ENCODE measurements at regions not wholly inside any gene's neighbourhood (a gene's known extent, or its start where the extent isn't known, plus 50 kb on each side); places are given as distances from the start of the nearest gene placed in this dataset.

GRCh38 chr10:21413268-21413667 lies 112.2 kb downstream of the SKIDA1 start:
- Histone ChIP-seq H3K27ac (no peak overlapping the region), H3F3A (ENCODE audit: insufficient read depth, low read depth) (peaks cover 3% of the 10 kb centered on the region; the same call in 1 of the 2 replicates), H3K4me2 (no peak overlapping the region), H3K9me3 (ENCODE audit: insufficient read depth, low read depth) (no peaks in the 10 kb centered on the region), H4K20me1 (ENCODE audit: insufficient read depth) (no peaks in the 10 kb centered on the region), H3K79me2 (ENCODE audit: low read depth) (no peaks in the 10 kb centered on the region), H3K4me3 (no peak overlapping the region), H3K27me3 (ENCODE audit: insufficient read depth, low read depth) (no peaks in the 10 kb centered on the region), H3K4me1 (replicated peaks; ENCODE audit: insufficient read depth) (no peaks in the 10 kb centered on the region), H2AFZ (no peak overlapping the region), H3K36me3 (ENCODE audit: low read depth) (no peaks in the 10 kb centered on the region), H3K9me2 (ENCODE audit: insufficient read depth) (no peaks in the 10 kb centered on the region)
- no peak for DNase-seq
- no peak for TF ChIP-seq CTCF (conservative IDR thresholded peaks at IDR 0.05)
- no peak for TF ChIP-seq EZH2 (IDR thresholded peaks at IDR 0.05; ENCODE audit: low read depth)
- intact Hi-C loops (cut with micrococcal nuclease; ENCODE audit: unreplicated experiment) = no loop called here
- ChIA-PET POLR2A (ENCODE audit: unreplicated experiment) (no interaction called here), CTCF (no interaction called here)
- no TSS peak for BruUV-seq (replicated peaks)

GRCh38 chr10:21406595-21407193 lies 118.8 kb downstream of the SKIDA1 start:
- H3K4me2 ChIP-seq = no peak overlapping the region
- H3K27me3 ChIP-seq (ENCODE audit: insufficient read depth, low read depth) = no peaks in the 10 kb centered on the region
- no peaks in the 10 kb centered on the region for H3F3A ChIP-seq (ENCODE audit: insufficient read depth, low read depth)
- H4K20me1 ChIP-seq (ENCODE audit: insufficient read depth) = no peaks in the 10 kb centered on the region
- no peak overlapping the region for H2AFZ ChIP-seq
- H3K79me2 ChIP-seq (ENCODE audit: low read depth) = no peaks in the 10 kb centered on the region
- no peaks in the 10 kb centered on the region for H3K36me3 ChIP-seq (ENCODE audit: low read depth)
- BruUV-seq (replicated peaks) = no TSS peak
- H3K27ac ChIP-seq = no peak overlapping the region
- no peak overlapping the region for H3K4me3 ChIP-seq
- H3K4me1 ChIP-seq (replicated peaks; ENCODE audit: insufficient read depth) = no peaks in the 10 kb centered on the region
- POLR2A ChIA-PET (ENCODE audit: unreplicated experiment) = no interaction called here
- no peak for TF ChIP-seq CTCF (conservative IDR thresholded peaks at IDR 0.05)
- no peak for TF ChIP-seq EZH2 (IDR thresholded peaks at IDR 0.05; ENCODE audit: low read depth)
- CTCF ChIA-PET = no interaction called here
- no peak for DNase-seq
- no peaks in the 10 kb centered on the region for H3K9me3 ChIP-seq (ENCODE audit: insufficient read depth, low read depth)
- intact Hi-C loops (cut with micrococcal nuclease; ENCODE audit: unreplicated experiment) = no loop called here
- H3K9me2 ChIP-seq (ENCODE audit: insufficient read depth) = no peaks in the 10 kb centered on the region

GRCh38 chr10:21405981-21406380 lies 119.5 kb downstream of the SKIDA1 start:
- DNase-seq = no peak
- Histone ChIP-seq H3K79me2 (ENCODE audit: low read depth) (no peaks in the 10 kb centered on the region), H3K27ac (no peak overlapping the region), H2AFZ (no peak overlapping the region), H3K4me3 (no peak overlapping the region), H3K9me3 (ENCODE audit: insufficient read depth, low read depth) (no peaks in the 10 kb centered on the region), H3K4me2 (no peak overlapping the region), H4K20me1 (ENCODE audit: insufficient read depth) (no peaks in the 10 kb centered on the region), H3K36me3 (ENCODE audit: low read depth) (no peaks in the 10 kb centered on the region), H3K9me2 (ENCODE audit: insufficient read depth) (no peaks in the 10 kb centered on the region), H3K4me1 (replicated peaks; ENCODE audit: insufficient read depth) (no peaks in the 10 kb centered on the region), H3K27me3 (ENCODE audit: insufficient read depth, low read depth) (no peaks in the 10 kb centered on the region), H3F3A (ENCODE audit: insufficient read depth, low read depth) (no peaks in the 10 kb centered on the region)
- intact Hi-C loops (cut with micrococcal nuclease; ENCODE audit: unreplicated experiment) = no loop called here
- BruUV-seq (replicated peaks) = no TSS peak
- ChIA-PET POLR2A (ENCODE audit: unreplicated experiment) (interaction anchor here (0.5 kb wide), 1 partner anchor 42 kb away, joined by 11 read pairs; no protein-coding TSS in a partner anchor), CTCF (no interaction called here)
- TF ChIP-seq CTCF (conservative IDR thresholded peaks at IDR 0.05) (no peak), EZH2 (IDR thresholded peaks at IDR 0.05; ENCODE audit: low read depth) (no peak)
